ENCODE measurements at regions not wholly inside any gene's neighbourhood (a gene's known extent, or its start where the extent isn't known, plus 50 kb on each side); places are given as distances from the start of the nearest gene placed in this dataset.
"Not testable (repeated sequence)": the region's sequence is repeated elsewhere in the genome, so short reads cannot be mapped to it uniquely, and the experiment has no call there.

GRCh38 chr16:31676731-31677130, 149.0 kb downstream of the AHSP start:
- H3K4me3 ChIP-seq (replicated peaks in 1 of 2; ENCODE audit: low read depth in 2 of 2, low read length in 2 of 2), result no peak overlapping the region
- no peak for TF ChIP-seq CTCF (IDR thresholded peaks at IDR 0.05; ENCODE audit: low read depth, low read length)
- DNase-seq (ENCODE audit: low read depth in 2 of 2), result no peak

DNA sequence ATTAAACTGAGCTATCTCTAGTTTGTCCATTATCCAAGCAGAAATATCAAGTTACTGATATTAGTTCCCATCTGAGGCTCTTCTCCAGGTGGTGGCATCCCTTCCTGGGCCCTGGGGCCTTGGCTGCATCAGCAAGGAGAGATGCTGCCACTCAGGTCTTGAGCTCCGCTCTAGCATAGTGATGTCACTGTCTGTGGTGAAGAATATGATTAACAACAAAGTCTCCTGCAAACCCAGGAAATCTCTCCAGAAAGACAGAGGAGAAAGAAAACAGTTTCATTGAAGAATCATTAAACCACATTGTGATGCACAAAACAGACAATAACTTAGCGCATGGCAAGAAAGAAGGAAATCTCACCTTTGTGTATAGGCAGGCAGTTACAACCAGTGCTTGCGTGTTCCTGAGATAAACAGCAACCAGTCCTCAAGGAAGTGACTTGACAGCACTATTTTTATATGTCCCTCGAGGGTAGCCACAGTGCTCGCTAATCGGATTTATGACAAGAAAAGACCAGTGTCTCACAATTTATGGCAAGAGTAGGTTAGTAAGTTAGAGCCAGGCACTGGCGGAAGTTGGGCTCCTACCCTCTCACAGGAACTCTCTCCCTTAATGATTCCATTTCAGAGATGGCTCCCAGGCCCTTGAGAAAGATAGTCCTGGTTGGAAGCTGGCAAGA, 151.1 kb downstream of the AHSP start:
- TF ChIP-seq CTCF (IDR thresholded peaks at IDR 0.05; ENCODE audit: low read depth, low read length), result no peak
- no peak overlapping the region for H3K4me3 ChIP-seq (replicated peaks in 1 of 2; ENCODE audit: low read depth in 2 of 2, low read length in 2 of 2)
- DNase-seq (ENCODE audit: low read depth in 2 of 2), result no peak

DNA sequence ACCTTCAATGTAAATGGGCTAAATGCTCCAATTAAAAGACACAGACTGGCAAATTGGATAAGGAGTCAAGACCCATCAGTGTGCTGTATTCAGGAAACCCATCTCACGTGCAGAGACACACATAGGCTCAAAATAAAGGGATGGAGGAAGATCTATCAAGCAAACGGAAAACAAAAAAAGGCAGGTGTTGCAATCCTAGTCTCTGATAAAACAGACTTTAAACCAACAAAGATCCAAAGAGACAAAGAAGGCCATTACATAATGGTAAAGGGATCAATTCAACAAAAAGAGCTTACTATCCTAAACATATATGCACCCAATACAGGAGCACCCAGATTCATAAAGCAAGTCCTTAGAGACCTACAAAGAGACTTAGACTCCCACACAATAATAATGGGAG, 161.6 kb downstream of the AHSP start:
- not testable (repeated sequence) for H3K4me3 ChIP-seq (replicated peaks in 1 of 2; ENCODE audit: low read depth in 2 of 2, low read length in 2 of 2); DNase-seq (ENCODE audit: low read depth in 2 of 2)

- not testable (repeated sequence) for H3K4me3 ChIP-seq (replicated peaks in 1 of 2; ENCODE audit: low read depth in 2 of 2, low read length in 2 of 2); DNase-seq (ENCODE audit: low read depth in 2 of 2)
Observed at GRCh38 chr16:31692338-31692737, 164.6 kb downstream of the AHSP start.

GRCh38 chr16:31693733-31694132, 166.0 kb downstream of the AHSP start:
- TF ChIP-seq CTCF (IDR thresholded peaks at IDR 0.05; ENCODE audit: low read depth, low read length), result no peak
- DNase-seq (ENCODE audit: low read depth in 2 of 2), result no peak

DNA sequence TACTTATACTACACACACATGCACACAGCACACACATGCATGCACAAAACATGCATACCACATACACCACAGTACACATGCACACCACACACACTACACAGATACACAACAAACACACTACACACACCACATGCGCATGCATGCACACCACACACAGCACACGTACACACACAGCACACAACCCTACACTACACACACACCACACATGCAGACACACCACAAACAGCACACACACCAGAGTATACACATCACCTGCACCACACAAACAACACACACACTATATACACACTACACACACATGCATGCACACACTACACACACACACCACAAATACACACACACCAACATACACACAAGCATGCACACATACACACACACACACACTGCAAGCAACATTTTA, 166.8 kb downstream of the AHSP start:
- no peak overlapping the region for H3K4me3 ChIP-seq (replicated peaks in 1 of 2; ENCODE audit: low read depth in 2 of 2, low read length in 2 of 2)
- DNase-seq (ENCODE audit: low read depth in 2 of 2), result no peak
- TF ChIP-seq CTCF (IDR thresholded peaks at IDR 0.05; ENCODE audit: low read depth, low read length), result no peak

More at GRCh38 chr16:31693733-31694132, 166.0 kb downstream of the AHSP start:
- H3K4me3 ChIP-seq (replicated peaks in 1 of 2; ENCODE audit: low read depth in 2 of 2, low read length in 2 of 2), result no peak overlapping the region

- TF ChIP-seq CTCF (IDR thresholded peaks at IDR 0.05; ENCODE audit: low read depth, low read length), result no peak
- no peak overlapping the region for H3K4me3 ChIP-seq (replicated peaks in 1 of 2; ENCODE audit: low read depth in 2 of 2, low read length in 2 of 2)
- no peak for DNase-seq (ENCODE audit: low read depth in 2 of 2)
Observed at GRCh38 chr16:31695667-31696066, 168.0 kb downstream of the AHSP start.

Data from cardiac fibroblast (primary cell).